SIG-M5 treated with dmso at 0.1 percent for 504 hours (cell line): ENCODE measurements at regions not wholly inside any gene's neighbourhood (a gene's known extent, or its start where the extent isn't known, plus 50 kb on each side); places are given as distances from the start of the nearest gene placed in this dataset.

Experiments used
- DNase-seq: peaks from one replicate; lab custom pipeline; 2025; ENCODE audit not compliant: unreplicated experiment; lab: John Stamatoyannopoulos, UW

GRCh38 chr2:60324536-60324935 lies 228.9 kb downstream of the BCL11A start:
- DNase-seq = no peak

GRCh38 chr2:60321816-60322215 lies 231.6 kb downstream of the BCL11A start:
- no peak for DNase-seq

GRCh38 chr2:60320724-60321123 lies 232.7 kb downstream of the BCL11A start:
- no peak for DNase-seq

GRCh38 chr2:60319031-60319547 lies 234.4 kb downstream of the BCL11A start:
- no peak for DNase-seq

- no peak for DNase-seq
Observed at GRCh38 chr2:60318544-60318943, 234.9 kb downstream of the BCL11A start.

- peak; percentile 60 for DNase-seq
Observed at GRCh38 chr2:60317844-60318243, 235.6 kb downstream of the BCL11A start.

GRCh38 chr2:60317034-60317386 lies 236.4 kb downstream of the BCL11A start:
- DNase-seq = no peak

- DNase-seq = no peak
Observed at GRCh38 chr2:60316381-60317033, 236.9 kb downstream of the BCL11A start.

GRCh38 chr2:60313470-60314172 lies 239.8 kb downstream of the BCL11A start:
- DNase-seq = no peak

- DNase-seq = no peak
Observed at GRCh38 chr2:60312618-60313017, 240.8 kb downstream of the BCL11A start.

- DNase-seq = no peak
Observed at GRCh38 chr2:60311524-60311923, 241.9 kb downstream of the BCL11A start.

GRCh38 chr2:60309941-60310660 lies 243.4 kb downstream of the BCL11A start:
- DNase-seq = no peak

GRCh38 chr2:60309336-60309735 lies 244.1 kb downstream of the BCL11A start:
- no peak for DNase-seq

- DNase-seq = no peak
Observed at GRCh38 chr2:60306267-60306861, 247.1 kb downstream of the BCL11A start.

- no peak for DNase-seq
Observed at GRCh38 chr2:60303680-60304079, 249.8 kb downstream of the BCL11A start.

- no peak for DNase-seq
Observed at GRCh38 chr2:60302377-60303126, 250.9 kb downstream of the BCL11A start.

- no peak for DNase-seq
Observed at GRCh38 chr2:60301726-60302125, 251.7 kb downstream of the BCL11A start.

GRCh38 chr2:60299179-60299578 lies 254.3 kb downstream of the BCL11A start:
- DNase-seq = no peak

- DNase-seq = no peak
Observed at GRCh38 chr2:60298006-60298696, 255.3 kb downstream of the BCL11A start.

- no peak for DNase-seq
Observed at GRCh38 chr2:60297296-60298005, 256.0 kb downstream of the BCL11A start.
